ENCODE measurements at regions not wholly inside any gene's neighbourhood (a gene's known extent, or its start where the extent isn't known, plus 50 kb on each side); places are given as distances from the start of the nearest gene placed in this dataset.
A peak's percentile ranks its signal among the peaks of the same experiment; 100 is the strongest.

- Histone ChIP-seq H3K27ac (ENCODE audit: low read depth, low read length, poor library complexity, severe bottlenecking) (peak overlapping the region; percentile 11), H3F3A (ENCODE audit: insufficient read depth, low read length) (no peaks in the 10 kb centered on the region)
Measured at GRCh38 chr1:118306851-118307250, 121.8 kb upstream of the SPAG17 start.

GRCh38 chr1:118304722-118305359 is 119.8 kb upstream of the SPAG17 start:
- H3K79me2 ChIP-seq (ENCODE audit: insufficient read depth, low read length) = no peaks in the 10 kb centered on the region
- H3K9ac ChIP-seq (ENCODE audit: low read length) = no peak overlapping the region
- H3K9me2 ChIP-seq (ENCODE audit: low read depth, low read length) = no peaks in the 10 kb centered on the region
- no peaks in the 10 kb centered on the region for H3K9me3 ChIP-seq (ENCODE audit: low read length)
- no peaks in the 10 kb centered on the region for H3K36me3 ChIP-seq (ENCODE audit: insufficient read depth, low read length)
- H3K4me1 ChIP-seq (ENCODE audit: insufficient read depth, low read length, severe bottlenecking) = peaks cover 92% of the 10 kb centered on the region
- H4K20me1 ChIP-seq (ENCODE audit: insufficient read depth, low read length) = no peaks in the 10 kb centered on the region
- H3K4me2 ChIP-seq (ENCODE audit: low read length) = peak overlapping the region; percentile 32; the same call in 1 of the 2 replicates
- H3K27me3 ChIP-seq (ENCODE audit: insufficient read depth, low read length) = no peaks in the 10 kb centered on the region
- H3K4me3 ChIP-seq (ENCODE audit: low read depth, low read length, poor library complexity, severe bottlenecking) = no peak overlapping the region
- no peaks in the 10 kb centered on the region for H3F3A ChIP-seq (ENCODE audit: insufficient read depth, low read length)
- peak overlapping the region; percentile 50 for H3K27ac ChIP-seq (ENCODE audit: low read depth, low read length, poor library complexity, severe bottlenecking)
- H2AFZ ChIP-seq (ENCODE audit: low read length) = peak overlapping the region; percentile 99
- TF ChIP-seq CTCF (IDR thresholded peaks at IDR 0.05; ENCODE audit: low read length) (peak; percentile 85), EZH2 (IDR thresholded peaks at IDR 0.05; ENCODE audit: borderline replicate concordance, low read length) (no peak)

More at GRCh38 chr1:118306851-118307250, 121.8 kb upstream of the SPAG17 start:
- Histone ChIP-seq H3K4me3 (ENCODE audit: low read depth, low read length, poor library complexity, severe bottlenecking) (no peak overlapping the region), H3K9me3 (ENCODE audit: low read length) (no peaks in the 10 kb centered on the region), H2AFZ (ENCODE audit: low read length) (peak overlapping the region; percentile 70), H4K20me1 (ENCODE audit: insufficient read depth, low read length) (no peaks in the 10 kb centered on the region), H3K9ac (ENCODE audit: low read length) (no peak overlapping the region), H3K27me3 (ENCODE audit: insufficient read depth, low read length) (no peaks in the 10 kb centered on the region), H3K9me2 (ENCODE audit: low read depth, low read length) (no peaks in the 10 kb centered on the region), H3K79me2 (ENCODE audit: insufficient read depth, low read length) (no peaks in the 10 kb centered on the region), H3K4me1 (ENCODE audit: insufficient read depth, low read length, severe bottlenecking) (peaks cover 85% of the 10 kb centered on the region), H3K4me2 (ENCODE audit: low read length) (no peak overlapping the region), H3K36me3 (ENCODE audit: insufficient read depth, low read length) (no peaks in the 10 kb centered on the region)
- TF ChIP-seq CTCF (IDR thresholded peaks at IDR 0.05; ENCODE audit: low read length) (no peak), EZH2 (IDR thresholded peaks at IDR 0.05; ENCODE audit: borderline replicate concordance, low read length) (no peak)

DNA sequence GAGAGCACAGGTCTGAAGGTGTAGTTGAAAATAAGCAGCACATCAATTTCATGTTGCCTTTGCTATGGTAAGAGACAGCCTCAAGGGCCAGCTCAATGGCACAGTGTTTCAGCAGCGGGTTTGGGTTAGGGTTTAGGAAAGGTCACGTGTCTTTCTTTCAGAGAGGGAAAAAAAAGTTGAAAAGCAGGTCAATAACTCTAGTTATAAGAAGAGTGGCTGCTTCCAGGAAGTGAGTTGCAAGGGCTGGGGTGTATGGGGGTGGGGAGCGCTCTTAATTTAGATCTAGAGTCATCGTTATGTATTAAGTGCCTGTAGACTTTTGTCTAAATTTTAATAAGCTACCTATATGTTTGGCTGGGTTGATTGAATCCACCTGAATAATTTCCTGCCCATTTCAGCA is 118.5 kb upstream of the SPAG17 start:
- Histone ChIP-seq H3K4me2 (ENCODE audit: low read length) (peak overlapping the region; percentile 31), H3K9me3 (ENCODE audit: low read length) (no peaks in the 10 kb centered on the region), H3K27me3 (ENCODE audit: insufficient read depth, low read length) (no peaks in the 10 kb centered on the region), H3K27ac (ENCODE audit: low read depth, low read length, poor library complexity, severe bottlenecking) (peak overlapping the region; percentile 50), H4K20me1 (ENCODE audit: insufficient read depth, low read length) (no peaks in the 10 kb centered on the region), H3K36me3 (ENCODE audit: insufficient read depth, low read length) (no peaks in the 10 kb centered on the region), H3F3A (ENCODE audit: insufficient read depth, low read length) (no peaks in the 10 kb centered on the region), H3K4me1 (ENCODE audit: insufficient read depth, low read length, severe bottlenecking) (peaks cover 80% of the 10 kb centered on the region), H3K9me2 (ENCODE audit: low read depth, low read length) (no peaks in the 10 kb centered on the region), H3K4me3 (ENCODE audit: low read depth, low read length, poor library complexity, severe bottlenecking) (no peak overlapping the region), H3K9ac (ENCODE audit: low read length) (no peak overlapping the region; the same call in 1 of the 2 replicates), H3K79me2 (ENCODE audit: insufficient read depth, low read length) (no peaks in the 10 kb centered on the region), H2AFZ (ENCODE audit: low read length) (peak overlapping the region; percentile 99; the same call in 1 of the 2 replicates)
- no peak for TF ChIP-seq CTCF (IDR thresholded peaks at IDR 0.05; ENCODE audit: low read length)
- no peak for TF ChIP-seq EZH2 (IDR thresholded peaks at IDR 0.05; ENCODE audit: borderline replicate concordance, low read length)
